NOMO-1 treated with DMSO at 0.1 percent for 48 hours (cell line): ENCODE measurements at regions not wholly inside any gene's neighbourhood (a gene's known extent, or its start where the extent isn't known, plus 50 kb on each side); places are given as distances from the start of the nearest gene placed in this dataset.

Experiments
- DNase-seq: peaks from one replicate; lab custom pipeline; 2025; ENCODE audit not compliant: unreplicated experiment; lab: John Stamatoyannopoulos, UW

DNA sequence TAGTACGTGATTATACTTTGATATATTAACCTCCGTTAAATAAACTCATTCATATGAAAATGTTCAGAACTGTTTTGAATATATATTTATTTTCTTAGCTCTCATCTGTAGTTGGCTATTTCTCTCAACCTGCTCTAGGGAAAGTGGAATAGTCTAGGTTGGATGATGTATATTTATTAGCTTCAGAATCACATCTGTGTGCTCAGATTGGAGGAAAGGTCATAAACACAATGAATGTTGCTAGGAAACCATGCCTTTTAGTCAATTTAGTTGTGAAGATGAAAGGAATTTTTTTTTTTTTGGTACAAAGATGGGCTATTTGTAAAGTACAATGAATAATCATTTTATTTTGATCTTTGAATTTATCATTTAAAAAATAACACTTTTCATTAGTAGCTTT, 439.1 kb downstream of the FOXG1 start:
- DNase-seq: no peak

DNA sequence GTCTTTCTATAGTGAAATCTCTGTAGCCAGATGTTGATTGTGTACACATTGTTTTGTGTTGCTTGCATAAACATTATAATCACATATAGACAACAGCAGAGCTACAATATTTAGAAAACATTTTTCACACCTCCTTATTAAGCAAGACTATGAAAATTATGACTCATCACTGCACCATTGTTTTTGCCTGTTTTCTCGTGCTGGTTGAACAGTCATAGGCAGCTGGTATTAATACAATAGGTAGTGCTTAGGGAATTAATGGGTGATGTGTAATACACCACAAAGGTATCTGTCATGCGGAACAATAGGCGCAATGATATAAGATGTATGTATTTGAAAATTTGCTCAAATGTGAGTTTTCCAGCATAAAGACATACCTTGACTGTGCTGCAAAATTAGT, 449.3 kb downstream of the FOXG1 start:
- no peak for DNase-seq

DNA sequence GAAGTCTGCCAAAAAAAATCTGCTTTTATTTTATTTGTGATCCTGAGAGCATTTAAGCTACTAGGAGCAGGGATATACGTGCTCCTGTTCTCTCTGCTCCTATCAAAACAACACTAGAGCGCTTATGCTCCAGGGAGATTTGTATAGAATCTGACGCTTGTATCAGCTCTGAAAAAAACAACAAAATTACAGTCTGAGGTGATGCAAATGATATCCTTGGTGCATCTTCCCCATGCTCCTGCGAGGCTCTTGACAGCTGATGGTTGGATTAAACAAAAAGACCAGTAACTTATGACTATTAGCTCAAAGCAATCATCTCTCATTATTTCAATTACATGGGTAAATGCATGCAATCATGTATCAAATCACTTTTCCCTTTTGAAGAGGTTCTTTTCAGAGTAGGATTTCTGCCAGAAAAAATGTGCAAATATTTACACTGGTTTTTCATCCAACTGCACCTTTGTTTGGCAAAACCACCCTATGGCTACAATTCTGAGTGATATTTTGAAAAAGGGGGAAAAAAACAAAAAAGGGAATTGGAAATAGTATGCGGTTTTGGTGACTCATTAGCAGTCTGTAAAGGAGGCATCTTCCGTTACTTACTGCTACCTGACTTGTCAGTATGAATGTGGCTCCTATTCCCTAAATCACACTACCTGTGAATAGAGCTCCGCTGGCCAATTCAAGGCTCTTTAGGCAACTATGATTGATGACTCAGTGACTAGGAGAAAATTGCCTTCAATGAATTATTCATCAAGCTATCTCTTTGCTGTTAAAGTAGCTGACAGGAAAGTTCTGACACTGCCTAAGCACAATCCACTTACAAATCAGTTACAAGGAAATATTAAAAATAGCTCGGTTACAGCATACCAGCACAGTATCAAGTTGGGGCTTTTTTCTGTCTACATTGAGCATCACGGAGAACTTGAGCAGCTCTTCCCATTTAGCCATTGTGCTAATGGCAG, 450.0 kb downstream of the FOXG1 start:
- DNase-seq: peak; percentile 5

DNA sequence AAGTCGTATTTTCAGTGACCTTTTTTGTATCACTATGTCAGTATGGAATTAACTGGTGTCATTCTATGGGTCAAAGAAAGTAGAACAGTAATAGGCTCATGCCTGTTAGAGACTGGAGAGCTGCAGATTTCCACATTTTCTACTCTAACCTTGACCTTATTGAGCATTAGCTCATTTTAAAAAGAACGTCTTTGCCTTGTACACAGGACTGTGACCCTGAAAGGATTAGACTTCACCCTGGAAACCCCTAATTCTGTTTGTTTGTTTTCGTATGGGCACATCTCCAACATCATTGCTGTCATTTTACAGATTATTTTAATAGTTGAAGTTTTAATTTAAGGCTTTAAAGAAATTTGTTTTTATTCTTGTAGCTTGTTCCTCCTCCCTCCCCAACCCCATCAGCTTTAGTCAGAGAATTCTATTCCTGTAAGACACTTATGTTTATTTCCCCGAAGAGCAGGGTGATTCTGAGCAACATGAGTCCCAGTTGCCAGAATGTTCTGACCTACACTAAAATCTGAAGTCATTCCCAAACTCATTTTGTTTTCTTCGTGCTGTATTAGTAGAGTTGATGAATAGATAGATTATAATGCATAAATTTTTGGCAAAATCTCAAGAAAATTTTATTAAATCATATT, 451.3 kb downstream of the FOXG1 start:
- no peak for DNase-seq

DNA sequence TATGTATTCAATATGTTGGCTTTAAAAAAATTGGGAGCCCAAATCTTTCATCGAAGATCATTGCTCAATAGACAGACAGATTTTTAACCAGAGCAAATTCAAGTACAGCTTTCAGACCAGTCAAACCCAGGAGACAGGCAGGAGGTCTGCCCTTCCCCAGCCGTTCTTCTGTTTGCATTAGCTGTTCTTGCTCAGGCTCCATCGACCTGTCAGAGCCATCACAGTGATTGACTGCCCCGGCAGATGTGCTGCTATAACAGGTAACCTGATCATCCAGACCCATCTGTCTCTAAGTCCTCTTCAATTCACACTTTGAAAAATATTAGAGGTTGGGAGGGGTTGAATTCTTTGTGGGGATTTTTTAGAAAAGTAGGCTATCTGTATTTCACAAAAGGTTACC, 453.5 kb downstream of the FOXG1 start:
- no peak for DNase-seq

DNA sequence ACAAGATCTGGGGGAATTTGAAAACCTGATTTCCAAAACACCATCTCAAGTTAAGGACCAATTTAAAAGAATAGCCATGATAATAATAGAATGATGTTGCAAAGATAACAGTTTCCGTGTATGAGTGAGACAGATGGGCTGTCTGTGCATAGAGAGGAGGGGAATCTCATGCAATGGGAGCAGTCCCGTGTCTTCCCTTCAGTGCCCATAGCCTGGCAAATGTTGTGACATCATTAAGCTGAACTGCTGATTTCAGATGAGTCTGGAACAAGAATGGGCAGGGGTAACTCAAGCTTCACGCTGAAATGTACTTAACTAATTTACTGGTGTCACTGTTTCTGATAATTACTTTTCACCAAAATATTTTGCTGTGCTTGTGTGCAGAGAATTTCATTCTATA, 454.0 kb downstream of the FOXG1 start:
- DNase-seq: no peak

DNA sequence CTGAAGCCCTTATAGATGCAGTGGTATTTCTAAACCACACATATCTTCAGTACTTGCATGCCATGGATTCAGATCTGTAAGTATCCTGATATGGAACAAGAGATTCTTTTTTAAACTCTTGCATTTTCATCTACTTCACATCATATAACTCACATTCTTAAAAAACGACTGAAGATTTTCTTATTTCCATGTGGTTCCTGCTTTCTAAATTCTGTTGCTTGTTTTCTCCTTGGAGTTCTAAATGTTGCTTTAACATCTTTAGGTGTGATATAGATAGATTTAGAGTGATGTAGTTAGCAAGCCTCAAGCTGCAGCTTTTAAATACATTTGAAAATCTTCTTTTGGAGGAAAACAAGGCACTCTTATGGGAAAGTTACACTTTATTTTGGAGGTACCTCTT, 455.4 kb downstream of the FOXG1 start:
- no peak for DNase-seq

DNA sequence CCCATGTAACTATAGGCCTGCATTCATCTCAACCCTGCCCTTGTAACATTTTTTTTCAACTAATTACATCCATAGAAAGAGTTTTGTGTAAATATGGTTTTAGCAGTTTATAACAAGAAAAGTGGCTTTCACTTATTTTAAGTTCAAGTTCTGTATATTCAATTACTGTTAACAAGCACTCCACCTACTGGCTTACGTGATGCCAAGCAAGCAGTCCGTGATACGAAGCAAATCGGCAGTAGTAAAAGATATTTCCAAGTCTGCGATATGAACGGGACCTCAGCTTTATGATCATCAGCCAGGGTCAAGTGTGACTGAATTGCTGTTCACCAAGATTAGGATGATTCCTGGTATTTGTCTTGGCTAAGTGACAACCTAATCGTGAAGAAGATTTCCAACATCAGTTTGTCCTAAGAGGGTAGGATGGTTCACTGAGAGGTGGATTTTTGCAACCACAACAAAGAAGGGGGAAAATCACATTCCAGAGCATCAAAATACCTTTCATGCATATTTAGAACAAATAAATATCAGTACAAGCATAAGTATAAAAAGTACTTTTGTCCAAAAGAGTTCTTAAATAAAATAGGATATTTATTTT, 456.2 kb downstream of the FOXG1 start:
- peak; percentile 1 for DNase-seq

DNA sequence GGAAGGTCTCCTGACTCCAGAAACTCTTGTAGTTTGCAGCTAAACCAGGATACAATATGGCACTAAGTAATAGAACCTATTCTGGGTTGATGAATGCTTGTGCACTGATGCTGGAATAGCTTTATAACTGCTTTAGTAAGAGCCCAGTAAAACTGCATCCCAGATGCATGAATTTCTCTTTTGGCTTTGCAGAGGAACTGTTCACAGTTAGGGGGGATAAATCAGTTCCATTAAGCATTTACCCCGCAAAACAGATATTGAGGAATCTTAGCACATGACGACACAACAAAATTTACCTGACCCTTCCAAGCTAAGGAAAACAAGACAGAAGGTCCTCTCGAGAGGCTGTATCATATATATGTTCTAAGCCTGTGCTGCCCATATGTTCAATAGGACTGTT, 457.4 kb downstream of the FOXG1 start:
- DNase-seq: no peak

DNA sequence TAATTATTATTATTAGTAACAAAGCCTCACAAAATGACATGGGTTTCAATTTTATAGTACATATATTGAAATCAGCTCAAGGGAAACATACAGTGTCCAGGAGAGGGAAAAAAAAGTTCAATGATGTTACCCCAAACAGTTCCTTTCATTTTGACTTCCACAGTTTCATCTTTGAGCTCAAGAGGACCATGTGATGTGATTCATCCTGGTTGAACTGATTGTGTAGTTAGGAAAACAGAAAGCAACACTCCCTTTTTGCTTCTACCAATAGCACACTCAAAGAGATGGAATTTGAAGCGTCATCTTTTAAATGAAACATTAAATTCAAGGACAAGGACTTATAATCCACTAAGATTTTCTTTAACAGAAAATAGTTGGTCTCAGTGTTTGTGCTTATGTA, 461.0 kb downstream of the FOXG1 start:
- DNase-seq: no peak

DNA sequence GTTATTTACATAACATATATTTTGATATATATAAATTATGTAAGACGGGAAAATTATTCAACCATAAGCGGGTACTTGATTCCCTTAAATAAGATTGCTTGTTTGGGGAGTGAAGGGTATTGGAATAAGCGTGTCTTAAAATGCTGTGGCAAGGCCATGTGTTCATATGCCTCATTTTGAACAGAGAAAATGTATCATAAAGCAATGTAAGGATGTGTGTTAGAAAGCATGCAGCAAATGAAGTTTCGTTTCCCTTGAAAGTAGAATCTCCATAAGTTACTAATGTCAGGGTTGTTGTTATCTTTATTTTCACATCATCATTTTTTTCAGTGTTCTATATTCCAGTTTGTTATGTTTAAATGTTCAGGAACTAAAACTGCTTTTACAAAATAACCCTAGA, 465.6 kb downstream of the FOXG1 start:
- DNase-seq: no peak

DNA sequence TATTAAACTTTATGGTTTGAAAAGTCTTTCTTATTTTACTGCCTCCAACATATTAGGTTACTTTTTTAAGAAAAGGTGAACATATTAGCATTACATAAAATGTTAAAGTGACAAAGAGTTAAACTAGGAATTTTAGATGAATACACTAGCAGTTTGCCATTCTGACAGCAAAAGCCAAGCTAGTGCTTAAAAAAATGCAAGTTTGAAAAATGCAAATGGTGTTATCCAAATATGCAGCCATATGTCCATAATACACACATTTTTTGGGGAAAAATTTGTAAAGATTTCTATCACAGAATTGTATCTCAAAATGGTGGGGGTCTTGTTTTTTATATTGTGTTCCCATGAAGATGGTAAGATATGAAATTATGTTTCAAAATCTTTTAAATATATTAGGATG, 466.1 kb downstream of the FOXG1 start:
- DNase-seq: no peak

DNA sequence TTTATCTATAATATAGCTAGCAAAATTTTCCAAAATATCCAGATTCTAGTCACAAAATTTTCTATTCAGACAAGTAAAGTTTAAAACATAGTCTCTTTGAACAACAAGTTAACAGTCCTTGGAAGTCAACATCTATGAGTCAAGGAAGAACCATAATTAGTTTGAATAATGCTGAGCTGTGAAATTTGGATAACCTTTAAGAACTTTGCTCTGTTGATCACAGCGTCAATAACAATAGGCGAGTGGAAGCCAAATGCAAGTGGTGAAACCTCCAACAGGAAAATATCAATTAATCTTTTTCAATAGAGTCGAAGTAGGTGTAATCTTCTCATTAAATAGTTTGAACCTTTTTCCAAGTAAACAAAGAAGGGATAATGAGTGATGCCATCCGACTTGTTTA, 466.6 kb downstream of the FOXG1 start:
- DNase-seq: no peak

DNA sequence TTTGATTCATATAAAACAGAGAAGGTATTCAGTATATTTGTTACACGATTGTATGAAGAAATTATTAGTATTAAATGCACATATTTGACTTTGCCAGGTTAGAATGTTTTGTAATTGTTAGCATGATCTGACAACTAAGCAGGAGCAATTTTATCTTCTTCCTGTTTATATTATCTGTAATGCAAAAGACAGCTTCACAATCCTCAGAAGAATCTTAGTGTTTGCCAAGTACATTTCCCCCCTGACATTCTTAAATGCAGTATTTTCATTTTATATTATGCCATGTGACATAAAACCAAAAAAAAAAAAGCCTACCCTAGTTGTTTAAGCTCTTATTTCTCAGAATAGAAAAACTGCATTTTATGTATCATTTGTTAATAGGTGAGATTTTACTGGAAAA, 469.4 kb downstream of the FOXG1 start:
- no peak for DNase-seq

DNA sequence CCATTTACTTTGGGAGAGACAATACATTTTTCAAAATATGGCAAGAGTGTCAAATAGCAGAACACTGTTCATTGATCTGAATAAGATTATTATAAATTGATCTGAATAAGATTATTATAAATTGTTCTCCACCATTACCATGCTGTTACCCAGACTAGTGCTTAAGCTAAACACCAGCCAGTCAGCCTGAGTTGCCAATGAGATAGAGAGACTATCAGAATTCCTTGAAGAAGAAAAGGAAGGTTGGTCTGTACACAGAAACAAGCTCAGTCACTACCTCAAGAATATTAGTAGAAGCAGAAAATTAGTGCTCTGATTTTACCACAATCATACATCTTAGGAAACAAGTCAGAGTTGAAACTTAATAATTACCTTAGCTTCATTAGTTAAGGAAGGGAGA, 469.8 kb downstream of the FOXG1 start:
- DNase-seq: no peak

DNA sequence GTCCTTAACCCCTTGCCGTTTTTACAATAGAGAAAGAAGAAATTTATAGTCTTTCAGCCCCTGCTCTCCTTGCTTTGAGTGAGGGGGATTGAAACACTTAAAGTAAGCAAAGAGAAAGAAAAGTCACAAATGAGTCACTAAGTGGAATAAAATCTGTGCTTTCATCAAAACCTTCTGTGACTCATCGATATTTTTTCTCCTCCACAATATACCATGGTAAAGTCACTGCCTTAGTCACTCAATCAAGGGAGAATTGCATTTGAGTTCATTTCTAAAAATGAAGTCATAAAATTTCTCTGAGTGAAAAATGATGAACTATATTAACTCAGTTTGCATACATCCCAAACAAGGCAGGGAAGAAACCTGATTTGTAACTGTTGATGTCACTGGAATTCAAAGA, 470.3 kb downstream of the FOXG1 start:
- no peak for DNase-seq

DNA sequence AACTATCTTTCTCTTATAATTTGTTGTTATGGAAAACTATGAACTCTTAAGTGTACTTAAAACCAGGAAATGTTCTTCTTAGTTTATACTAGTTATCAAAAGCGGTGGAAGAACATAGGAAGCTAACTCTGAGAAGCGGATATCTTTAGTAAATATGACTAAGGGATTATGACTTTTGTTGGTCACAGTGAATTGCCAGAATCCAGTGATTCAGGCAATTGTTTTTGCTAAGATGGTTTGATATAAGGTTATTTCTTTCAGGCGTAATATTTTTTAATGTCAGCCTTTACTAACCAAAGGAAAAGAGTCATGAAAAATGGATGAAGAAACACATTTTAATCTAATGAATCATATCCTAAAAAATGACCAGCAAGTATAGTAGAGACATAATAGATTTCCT, 473.5 kb downstream of the FOXG1 start:
- no peak for DNase-seq

DNA sequence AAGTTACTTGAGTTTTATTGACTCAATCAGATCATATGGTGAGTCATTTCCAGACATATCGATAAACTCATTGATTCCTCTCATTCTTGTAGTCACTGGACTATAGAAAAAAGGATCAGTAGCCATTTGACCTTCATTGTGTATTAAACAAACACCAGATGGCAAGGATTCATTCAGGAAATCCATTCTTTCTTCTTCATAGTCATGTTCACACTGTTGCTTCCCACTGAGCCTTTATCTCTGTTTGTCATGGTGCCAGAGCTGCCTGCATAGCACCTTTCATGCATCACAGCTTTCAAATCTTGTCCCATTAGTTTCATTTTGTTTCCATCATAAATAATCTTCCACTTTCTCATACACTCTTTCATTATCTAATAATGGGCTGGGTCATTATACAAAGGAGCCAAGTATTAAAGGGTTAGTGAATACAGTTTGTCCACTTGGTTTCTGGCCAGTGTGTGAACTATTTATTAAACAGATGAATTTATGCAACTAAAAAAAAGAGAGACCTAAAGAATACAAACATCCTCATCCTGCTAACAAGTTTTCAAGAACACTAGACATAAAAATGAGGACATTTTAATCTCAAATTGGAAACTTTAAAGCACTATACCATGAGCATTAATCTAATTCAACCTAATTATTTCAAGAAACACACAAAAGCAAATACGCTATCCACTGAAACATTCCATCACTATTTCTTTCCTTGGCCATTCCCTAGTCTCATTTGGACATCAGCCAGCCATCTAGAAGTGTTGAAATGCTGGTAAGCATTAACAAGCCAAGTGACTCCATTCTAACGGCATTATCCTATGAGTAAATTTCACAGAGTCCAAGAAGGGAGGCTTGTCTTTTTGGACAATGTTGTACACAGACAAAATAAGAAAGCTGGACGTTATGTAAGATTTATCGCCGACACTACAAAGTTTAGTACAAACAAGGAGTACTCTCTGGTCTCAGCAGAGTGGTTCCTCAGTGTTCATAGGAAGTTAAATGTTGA, 476.5 kb downstream of the FOXG1 start:
- DNase-seq: no peak

DNA sequence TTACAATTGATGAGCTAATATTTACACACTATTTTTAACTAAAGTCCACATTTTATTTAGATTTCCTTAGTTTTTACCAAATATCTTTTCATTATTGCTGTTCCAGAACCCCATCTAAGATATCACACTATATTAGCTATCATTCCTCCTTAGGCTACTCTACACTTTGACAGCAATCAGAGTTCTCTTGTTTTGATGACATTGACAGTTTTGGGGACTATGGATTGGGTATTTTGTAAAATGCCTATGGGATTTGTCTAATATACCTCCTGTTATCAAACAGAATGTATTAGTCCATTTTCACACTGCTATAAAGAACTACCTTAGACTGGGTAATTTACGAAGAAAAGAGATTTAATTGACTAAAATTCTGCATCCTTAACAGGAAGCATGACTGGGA, 489.1 kb downstream of the FOXG1 start:
- DNase-seq: no peak

DNA sequence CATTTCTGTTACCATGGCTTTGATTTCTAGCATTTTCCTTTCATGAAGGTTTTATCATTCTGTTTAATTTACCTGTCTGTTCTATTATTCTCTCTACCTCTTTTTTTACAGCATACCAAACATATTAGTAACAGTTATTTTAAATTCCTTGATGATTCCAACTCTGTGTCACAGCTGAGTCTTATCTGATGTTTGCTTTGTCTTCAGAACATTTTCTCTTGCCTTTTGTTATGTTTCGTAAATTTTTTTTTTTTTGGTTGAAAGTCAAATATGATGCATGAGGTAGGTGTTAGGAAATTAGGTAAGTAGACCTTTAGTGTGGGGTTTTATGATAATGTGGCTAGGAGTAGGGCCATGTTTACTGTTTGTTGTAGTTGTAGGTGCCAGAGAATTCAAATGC, 496.4 kb downstream of the FOXG1 start:
- no peak for DNase-seq

DNA sequence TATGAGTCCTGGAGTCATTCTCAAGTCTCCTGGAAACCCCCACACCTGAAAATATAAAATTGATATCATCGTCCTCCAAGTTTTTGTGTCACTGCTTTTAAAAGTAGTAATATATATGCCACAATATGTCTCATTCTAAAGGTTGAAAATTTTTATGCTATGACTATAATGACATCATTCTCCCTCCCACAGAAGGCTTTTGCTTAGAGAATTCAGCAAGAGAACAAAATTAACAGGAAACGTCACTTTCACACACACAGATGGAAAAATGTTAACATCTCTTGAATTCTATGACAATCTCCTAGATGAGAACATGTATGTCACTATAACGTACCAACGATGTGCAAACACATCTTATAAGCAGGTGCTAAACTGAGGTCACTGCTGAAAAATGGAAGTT, 498.3 kb downstream of the FOXG1 start:
- no peak for DNase-seq
